B cell (primary cell): ENCODE measurements at regions not wholly inside any gene's neighbourhood (a gene's known extent, or its start where the extent isn't known, plus 50 kb on each side); places are given as distances from the start of the nearest gene placed in this dataset.

Source experiments
- EZH2 ChIP-seq: IDR thresholded peaks from 2 replicates; pipeline ENCODE4 v1.6.1; 2012; ENCODE audit warnings: borderline replicate concordance, low read depth, mild to moderate bottlenecking, moderate library complexity, low read length; ENCODE audit not compliant: insufficient read depth, poor library complexity, severe bottlenecking
- TF ChIP-seq, protein P1 (sequence below): fragments of 200-600 bp; IDR thresholded peaks from one replicate; pipeline ENCODE4 v1.8.0; 2022; ENCODE audit warnings: antibody characterized with exemption, mild to moderate bottlenecking

DNA sequence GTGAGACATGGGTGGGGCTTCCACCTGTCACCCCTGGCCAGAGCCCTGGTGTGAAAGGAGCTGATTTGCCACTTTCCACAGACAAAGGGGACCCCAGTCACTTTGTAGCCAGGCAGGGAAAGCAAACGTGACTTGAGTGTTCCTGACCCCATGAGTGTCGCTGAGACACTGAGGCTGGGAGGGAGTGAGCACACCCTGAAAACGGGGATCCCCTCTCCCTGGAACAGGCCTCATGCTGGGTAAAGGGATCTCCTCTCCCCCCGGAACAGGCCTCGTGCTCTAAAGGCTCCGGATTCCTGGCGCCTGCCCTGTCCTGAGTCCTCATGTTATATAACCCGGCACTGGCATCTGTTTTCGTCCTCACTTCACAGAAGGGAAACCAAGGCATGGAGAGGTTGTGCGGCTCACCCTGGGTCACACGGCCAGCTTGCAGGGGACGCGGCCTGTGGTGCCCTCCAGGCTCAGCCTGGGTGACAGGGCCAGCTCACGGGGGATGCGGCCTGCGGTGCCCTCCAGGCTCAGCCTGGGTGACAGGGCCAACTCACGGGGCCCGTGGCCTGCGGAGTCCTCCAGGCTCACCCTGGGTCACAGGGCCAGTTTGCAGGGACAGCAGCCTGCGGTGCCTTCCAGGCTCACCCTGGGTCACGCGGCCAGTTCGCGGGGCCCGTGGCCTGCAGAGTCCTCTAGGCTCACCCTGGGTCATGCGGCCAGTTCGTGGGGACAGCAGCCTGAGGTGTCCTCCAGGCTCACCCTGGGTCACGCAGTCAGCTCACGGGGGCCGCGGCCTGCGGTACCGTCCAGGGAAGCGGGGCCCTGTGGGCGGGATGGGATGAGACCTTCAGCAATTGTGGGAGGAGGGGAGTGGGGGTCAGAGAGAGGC lies 104.7 kb downstream of the PDGFA start:
- TF ChIP-seq, protein P1, sequence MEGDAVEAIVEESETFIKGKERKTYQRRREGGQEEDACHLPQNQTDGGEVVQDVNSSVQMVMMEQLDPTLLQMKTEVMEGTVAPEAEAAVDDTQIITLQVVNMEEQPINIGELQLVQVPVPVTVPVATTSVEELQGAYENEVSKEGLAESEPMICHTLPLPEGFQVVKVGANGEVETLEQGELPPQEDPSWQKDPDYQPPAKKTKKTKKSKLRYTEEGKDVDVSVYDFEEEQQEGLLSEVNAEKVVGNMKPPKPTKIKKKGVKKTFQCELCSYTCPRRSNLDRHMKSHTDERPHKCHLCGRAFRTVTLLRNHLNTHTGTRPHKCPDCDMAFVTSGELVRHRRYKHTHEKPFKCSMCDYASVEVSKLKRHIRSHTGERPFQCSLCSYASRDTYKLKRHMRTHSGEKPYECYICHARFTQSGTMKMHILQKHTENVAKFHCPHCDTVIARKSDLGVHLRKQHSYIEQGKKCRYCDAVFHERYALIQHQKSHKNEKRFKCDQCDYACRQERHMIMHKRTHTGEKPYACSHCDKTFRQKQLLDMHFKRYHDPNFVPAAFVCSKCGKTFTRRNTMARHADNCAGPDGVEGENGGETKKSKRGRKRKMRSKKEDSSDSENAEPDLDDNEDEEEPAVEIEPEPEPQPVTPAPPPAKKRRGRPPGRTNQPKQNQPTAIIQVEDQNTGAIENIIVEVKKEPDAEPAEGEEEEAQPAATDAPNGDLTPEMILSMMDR = no peak
- TF ChIP-seq EZH2 = no peak
